Keratinocyte (primary cell): ENCODE measurements at regions not wholly inside any gene's neighbourhood (a gene's known extent, or its start where the extent isn't known, plus 50 kb on each side); places are given as distances from the start of the nearest gene placed in this dataset.

Experiments
- DNase-seq: peaks from one replicate; pipeline ENCODE4 v3.0.0-alpha.2; 2011; ENCODE audit warnings: low read depth, missing footprints, low spot score
- FAIRE-seq: peaks from 2 replicates; lab custom pipeline; 2011; peaks lifted over from hg19 to GRCh38; lab: Jason Lieb, UNC
- H2AFZ ChIP-seq: 2 replicates; pipeline ENCODE4 v1.6.0; 2012; ENCODE audit warnings: low read length, control low read depth, inconsistent platforms; ENCODE audit not compliant: control insufficient read depth
- H3K27ac ChIP-seq: 2 replicates; pipeline ENCODE4 v1.5.1; 2011; ENCODE audit warnings: low read length; ENCODE audit not compliant: control insufficient read depth, insufficient read depth
- H3K27me3 ChIP-seq: 3 replicates; pipeline ENCODE4 v1.6.0; 2011; ENCODE audit warnings: low read length; ENCODE audit not compliant: control insufficient read depth, insufficient read depth; ENCODE audit errors: extremely low read depth
- H3K36me3 ChIP-seq, 2 experiments: 2 replicates in 1 of 2; 3 replicates in 1 of 2; pipeline ENCODE4 v1.5.1; 2011; ENCODE audit warnings: low read length in 2 of 2, mild to moderate bottlenecking in 1 of 2; ENCODE audit not compliant: control insufficient read depth in 2 of 2, insufficient read depth in 2 of 2; ENCODE audit errors: extremely low read depth in 1 of 2
- H3K4me1 ChIP-seq: 3 replicates; pipeline ENCODE4 v1.5.1; 2011; ENCODE audit warnings: low read length; ENCODE audit not compliant: control insufficient read depth, insufficient read depth; ENCODE audit errors: extremely low read depth
- H3K4me2 ChIP-seq: 3 replicates; pipeline ENCODE4 v1.6.0; 2011; ENCODE audit warnings: low read depth, low read length; ENCODE audit not compliant: control insufficient read depth, insufficient read depth; ENCODE audit errors: extremely low read depth
- H3K4me3 ChIP-seq, 3 experiments: fragments of 200-600 bp in 1 of 3; sonication (generic) in 1 of 3; 2 replicates in 2 of 3; 3 replicates in 1 of 3; pipeline ENCODE4 v1.5.1; 2011 to 2016; ENCODE audit warnings: low read length in 3 of 3, mild to moderate bottlenecking in 3 of 3, control low read depth in 2 of 3, inconsistent platforms in 1 of 3, low read depth in 1 of 3, mixed read lengths in 1 of 3, mixed run types in 1 of 3, moderate library complexity in 1 of 3; ENCODE audit not compliant: control insufficient read depth in 2 of 3, insufficient read depth in 2 of 3; ENCODE audit errors: extremely low read depth in 1 of 3
- H3K79me2 ChIP-seq: 2 replicates; pipeline ENCODE4 v1.6.0; 2012; ENCODE audit warnings: low read length; ENCODE audit not compliant: control insufficient read depth, insufficient read depth
- H3K9ac ChIP-seq: 3 replicates; pipeline ENCODE4 v1.6.0; 2011; ENCODE audit warnings: low read length; ENCODE audit not compliant: control insufficient read depth, insufficient read depth; ENCODE audit errors: extremely low read depth
- H3K9me1 ChIP-seq: 3 replicates; pipeline ENCODE4 v1.6.0; 2011; ENCODE audit warnings: low read length; ENCODE audit not compliant: control insufficient read depth, insufficient read depth; ENCODE audit errors: extremely low read depth
- H3K9me3 ChIP-seq: 2 replicates; pipeline ENCODE4 v1.5.1; 2012; ENCODE audit warnings: low read depth, low read length; ENCODE audit not compliant: control insufficient read depth
- H4K20me1 ChIP-seq: 3 replicates; pipeline ENCODE4 v1.6.0; 2011; ENCODE audit warnings: low read length; ENCODE audit not compliant: control insufficient read depth, insufficient read depth; ENCODE audit errors: extremely low read depth
- CTCF ChIP-seq, 3 experiments: IDR thresholded peaks in 1 of 3; conservative IDR thresholded peaks in 1 of 3; optimal IDR thresholded peaks in 1 of 3; 2 replicates in 2 of 3; 3 replicates in 1 of 3; pipeline versions ENCODE3 to v1.5.1; 2011; ENCODE audit warnings: low read length in 3 of 3, mild to moderate bottlenecking in 3 of 3, moderate library complexity in 2 of 3, control low read depth in 1 of 3, inconsistent platforms in 1 of 3; ENCODE audit not compliant: insufficient read depth in 2 of 3; ENCODE audit errors: extremely low read depth in 1 of 3
- EZH2 ChIP-seq: IDR thresholded peaks from one replicate; pipeline ENCODE4 v1.6.1; 2012; ENCODE audit warnings: inconsistent platforms, mild to moderate bottlenecking, low read length, moderate library complexity
- dilution Hi-C: fragments of 300-500 bp; cut with MboI; formaldehyde crosslinking; loops from one replicate; pipeline ENCODE4 v1.7.0; 2020; ENCODE audit warnings: low sequenced_read_pairs; ENCODE audit not compliant: extremely low pct_ligation_motif_present

GRCh38 chr11:128238521-128239265, 348.7 kb downstream of the ETS1 start:
- no peak overlapping the region for H2AFZ ChIP-seq
- TF ChIP-seq EZH2, result no peak
- no peak for TF ChIP-seq CTCF (optimal IDR thresholded peaks at IDR 0.05 in 1 of 3, IDR thresholded peaks at IDR 0.05 in 1 of 3, conservative IDR thresholded peaks at IDR 0.05 in 1 of 3; ENCODE audit: extremely low read depth in 1 of 3, insufficient read depth in 2 of 3, low read length in 3 of 3)
- no peaks in the 10 kb centered on the region for H3K79me2 ChIP-seq
- FAIRE-seq (no peak), DNase-seq (no peak)
- H3K9me1 ChIP-seq, result no peaks in the 10 kb centered on the region
- no peak overlapping the region for H3K4me2 ChIP-seq
- dilution Hi-C loops, result no loop called here
- no peaks in the 10 kb centered on the region for H4K20me1 ChIP-seq
- no peaks in the 10 kb centered on the region for H3K27me3 ChIP-seq
- no peak overlapping the region for H3K9ac ChIP-seq
- no peak overlapping the region for H3K4me3 ChIP-seq
- no peak overlapping the region for H3K27ac ChIP-seq
- no peaks in the 10 kb centered on the region for H3K36me3 ChIP-seq
- no peaks in the 10 kb centered on the region for H3K4me1 ChIP-seq
- H3K9me3 ChIP-seq, result no peaks in the 10 kb centered on the region

- Histone ChIP-seq H3K36me3 (no peaks in the 10 kb centered on the region), H3K9me1 (no peaks in the 10 kb centered on the region), H3K9me3 (no peaks in the 10 kb centered on the region), H3K4me1 (no peaks in the 10 kb centered on the region), H3K4me3 (no peak overlapping the region), H2AFZ (no peak overlapping the region), H3K79me2 (no peaks in the 10 kb centered on the region), H3K4me2 (no peak overlapping the region), H3K9ac (no peak overlapping the region), H3K27me3 (no peaks in the 10 kb centered on the region), H3K27ac (no peak overlapping the region), H4K20me1 (no peaks in the 10 kb centered on the region)
- no peak for FAIRE-seq
- dilution Hi-C loops, result no loop called here
- TF ChIP-seq EZH2 (no peak), CTCF (optimal IDR thresholded peaks at IDR 0.05 in 1 of 3, IDR thresholded peaks at IDR 0.05 in 1 of 3, conservative IDR thresholded peaks at IDR 0.05 in 1 of 3; ENCODE audit: extremely low read depth in 1 of 3, insufficient read depth in 2 of 3, low read length in 3 of 3) (no peak)
- DNase-seq, result no peak
These were observed 350.6 kb downstream of the ETS1 start for GRCh38 chr11:128236506-128237498.
